Natural killer cell (primary cell): ENCODE measurements at regions not wholly inside any gene's neighbourhood (a gene's known extent, or its start where the extent isn't known, plus 50 kb on each side); places are given as distances from the start of the nearest gene placed in this dataset.

Source experiments
- ATAC-seq, 3 donors: fragments of 150-1000 bp in 2 of 3; fragments of 200-7000 bp in 1 of 3; cut with Tn5 transposase; 1 replicate in 1 of 3; 2 replicates in 2 of 3; pipeline ENCODE4 v1.10.0; 2021; ENCODE audit warnings: mild to moderate bottlenecking in 2 of 3, moderate library complexity in 2 of 3
- DNase-seq, 2 donors: peaks; one replicate each; pipeline versions ENCODE4 v3.0.0 to v3.0.0-alpha.2; 2013 to 2021; ENCODE audit warnings: mixed read lengths in 1 of 2
- H3K27ac ChIP-seq: one replicate; pipeline ENCODE4 v1.5.1; 2013; ENCODE audit warnings: mild to moderate bottlenecking, low read length
- H3K27me3 ChIP-seq: one replicate; pipeline ENCODE4 v1.6.1; 2013; ENCODE audit warnings: low read length; ENCODE audit not compliant: control insufficient read depth, insufficient read depth
- H3K36me3 ChIP-seq: one replicate; pipeline ENCODE4 v1.6.1; 2013; ENCODE audit warnings: low read length; ENCODE audit not compliant: control insufficient read depth, insufficient read depth
- H3K4me1 ChIP-seq: one replicate; pipeline ENCODE4 v1.6.1; 2013; ENCODE audit warnings: low read length; ENCODE audit not compliant: control insufficient read depth, insufficient read depth
- H3K4me3 ChIP-seq: one replicate; pipeline ENCODE4 v1.5.1; 2013; ENCODE audit warnings: low read length
- H3K9me3 ChIP-seq: one replicate; pipeline ENCODE4 v1.6.1; 2013; ENCODE audit warnings: low read length; ENCODE audit not compliant: control insufficient read depth, insufficient read depth
- H3K27ac Mint-ChIP-seq, 2 donors: one replicate each; pipeline ENCODE4 v1.8.0; 2022; ENCODE audit warnings: mild to moderate bottlenecking in 2 of 2, mixed read lengths in 2 of 2, moderate library complexity in 1 of 2
- H3K27me3 Mint-ChIP-seq, 2 donors: one replicate each; pipeline ENCODE4 v1.8.0; 2022; ENCODE audit warnings: low read depth in 2 of 2, mixed read lengths in 2 of 2
- H3K36me3 Mint-ChIP-seq: one replicate; pipeline ENCODE4 v1.8.0; 2022; ENCODE audit warnings: mixed read lengths
- H3K4me1 Mint-ChIP-seq, 2 donors: one replicate each; pipeline ENCODE4 v1.8.0; 2022; ENCODE audit warnings: mixed read lengths in 2 of 2
- H3K4me3 Mint-ChIP-seq: one replicate; pipeline ENCODE4 v1.8.0; 2022; ENCODE audit warnings: mild to moderate bottlenecking, moderate library complexity, mixed read lengths
- H3K9me3 Mint-ChIP-seq, 2 donors: one replicate each; pipeline ENCODE4 v1.8.0; 2022; ENCODE audit warnings: mixed read lengths in 2 of 2
- CTCF ChIP-seq: fragments of 200-600 bp; IDR thresholded peaks from one replicate; pipeline ENCODE4 v1.8.0; 2022; ENCODE audit warnings: antibody characterized with exemption
- WGBS: methylation state at CpG from one replicate; pipeline ENCODE4 v1.1.7; 2013; ENCODE audit warnings: missing lambda C conversion rate; ENCODE audit not compliant: insufficient coverage; 5-methylcytosine and 5-hydroxymethylcytosine counted together
- intact Hi-C: fragments of 100-400 bp; cut with micrococcal nuclease; formaldehyde crosslinking; loops from one replicate; pipeline ENCODE4 v1.14.2; 2022

- WGBS: 88% methylated on average over 10 of the region's 10 CpGs
- no peaks in the 10 kb centered on the region for H3K9me3 ChIP-seq
- Mint-ChIP-seq H3K36me3 (no peaks in the 10 kb centered on the region), H3K27ac (no peak overlapping the region), H3K27me3 (peaks cover 0 to 8% of the 10 kb centered on the region in 2 donors), H3K9me3 (no peaks in the 10 kb centered on the region), H3K4me3 (no peak overlapping the region), H3K4me1 (peaks cover 8 to 10% of the 10 kb centered on the region in 2 donors)
- no peaks in the 10 kb centered on the region for H3K36me3 ChIP-seq
- H3K27me3 ChIP-seq: no peaks in the 10 kb centered on the region
- H3K27ac ChIP-seq: no peak overlapping the region
- intact Hi-C loops: no loop called here
- no peak overlapping the region for H3K4me3 ChIP-seq
- no peak for ATAC-seq
- no peak for TF ChIP-seq CTCF
- no peak for DNase-seq
- H3K4me1 ChIP-seq: no peaks in the 10 kb centered on the region
These were observed 619.3 kb downstream of the PTPRU start for GRCh38 chr1:29855561-29856160.

- Mint-ChIP-seq H3K4me1 (peaks cover 8 to 10% of the 10 kb centered on the region in 2 donors), H3K4me3 (no peak overlapping the region), H3K36me3 (no peaks in the 10 kb centered on the region), H3K27ac (no peak overlapping the region), H3K9me3 (no peaks in the 10 kb centered on the region), H3K27me3 (peaks cover 0 to 8% of the 10 kb centered on the region in 2 donors)
- Histone ChIP-seq H3K4me3 (no peak overlapping the region), H3K27ac (no peak overlapping the region), H3K4me1 (no peaks in the 10 kb centered on the region), H3K9me3 (no peaks in the 10 kb centered on the region), H3K27me3 (no peaks in the 10 kb centered on the region), H3K36me3 (no peaks in the 10 kb centered on the region)
- no peak for TF ChIP-seq CTCF
- intact Hi-C loops: no loop called here
- ATAC-seq (no peak), DNase-seq (no peak)
- 80% methylated on average over 9 of the region's 9 CpGs for WGBS
These were observed 618.5 kb downstream of the PTPRU start for GRCh38 chr1:29854700-29855276.

DNA sequence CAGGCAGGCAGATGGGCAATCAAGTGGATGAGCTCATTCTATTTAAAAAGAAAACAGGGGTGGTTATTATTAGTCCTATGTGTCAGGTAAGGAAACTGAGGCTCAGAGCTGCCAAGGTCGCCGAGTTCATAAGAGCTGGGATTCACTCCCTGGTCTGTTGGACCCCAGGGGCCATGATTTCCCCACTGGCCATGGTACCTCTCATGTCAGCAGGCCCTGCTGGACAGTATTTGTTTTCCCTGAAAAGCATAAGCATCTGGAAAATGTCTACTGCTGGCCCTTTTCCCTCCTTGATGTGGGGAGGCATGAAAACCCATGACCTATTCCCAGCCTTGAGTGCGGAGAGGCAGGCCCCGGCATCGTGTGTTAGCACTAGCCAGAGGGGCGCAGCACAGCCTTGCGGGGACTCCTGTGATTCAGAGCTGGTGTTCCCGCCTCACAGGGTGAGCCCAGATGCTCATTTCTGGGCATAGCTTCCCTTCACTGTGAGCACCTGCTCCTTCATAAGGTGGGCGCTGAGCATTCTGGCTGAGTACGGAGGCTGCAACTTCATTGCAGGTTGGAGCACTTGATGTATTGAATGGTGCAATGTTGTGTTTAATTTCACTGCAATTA is 617.5 kb downstream of the PTPRU start:
- Mint-ChIP-seq H3K27me3 (peaks cover 0 to 3% of the 10 kb centered on the region in 2 donors), H3K4me3 (no peak overlapping the region), H3K36me3 (no peaks in the 10 kb centered on the region), H3K9me3 (no peaks in the 10 kb centered on the region), H3K4me1 (peaks cover 8 to 10% of the 10 kb centered on the region in 2 donors), H3K27ac (no peak overlapping the region)
- no peak for TF ChIP-seq CTCF
- Histone ChIP-seq H3K4me3 (no peak overlapping the region), H3K27ac (no peak overlapping the region), H3K4me1 (no peaks in the 10 kb centered on the region), H3K36me3 (no peaks in the 10 kb centered on the region), H3K27me3 (no peaks in the 10 kb centered on the region), H3K9me3 (no peaks in the 10 kb centered on the region)
- intact Hi-C loops: no loop called here
- ATAC-seq (no peak), DNase-seq (no peak)
- 88% methylated on average over 10 of the region's 10 CpGs for WGBS
